Upper lobe of right lung (tissue), 1 donor: ENCODE measurements at regions not wholly inside any gene's neighbourhood (a gene's known extent, or its start where the extent isn't known, plus 50 kb on each side); places are given as distances from the start of the nearest gene placed in this dataset.
A peak's percentile ranks its signal among the peaks of the same experiment; 100 is the strongest.

Source experiments
- ATAC-seq: fragments of 200-7000 bp; cut with Tn5 transposase; one replicate; pipeline ENCODE4 v1.9.1; 2020; ENCODE audit warnings: mild to moderate bottlenecking, moderate library complexity
- DNase-seq: peaks from one replicate; pipeline ENCODE4 v3.0.0-alpha.2; 2020
- H3K27ac ChIP-seq: fragments of 200-600 bp; one replicate; pipeline ENCODE4 v1.8.0; 2022
- H3K27me3 ChIP-seq: fragments of 200-600 bp; one replicate; pipeline ENCODE4 v1.8.0; 2022; ENCODE audit warnings: mild to moderate bottlenecking
- H3K36me3 ChIP-seq: fragments of 200-600 bp; one replicate; pipeline ENCODE4 v1.8.0; 2022
- H3K4me1 ChIP-seq: fragments of 200-600 bp; one replicate; pipeline ENCODE4 v1.8.0; 2022
- H3K4me3 ChIP-seq: fragments of 200-600 bp; one replicate; pipeline ENCODE4 v1.8.0; 2022; ENCODE audit warnings: mild to moderate bottlenecking
- H3K9me3 ChIP-seq: fragments of 200-600 bp; one replicate; pipeline ENCODE4 v1.8.0; 2022
- CTCF ChIP-seq: fragments of 200-600 bp; IDR thresholded peaks from one replicate; pipeline ENCODE4 v1.8.0; 2022; ENCODE audit warnings: antibody characterized with exemption
- intact Hi-C: fragments of 100-400 bp; cut with DNase I; formaldehyde crosslinking; loops from one replicate; pipeline ENCODE4 v1.11.0; 2022
- donor health status: DM: no; HTN: yes; CAD: no; lungs with severe emphysema.

DNA sequence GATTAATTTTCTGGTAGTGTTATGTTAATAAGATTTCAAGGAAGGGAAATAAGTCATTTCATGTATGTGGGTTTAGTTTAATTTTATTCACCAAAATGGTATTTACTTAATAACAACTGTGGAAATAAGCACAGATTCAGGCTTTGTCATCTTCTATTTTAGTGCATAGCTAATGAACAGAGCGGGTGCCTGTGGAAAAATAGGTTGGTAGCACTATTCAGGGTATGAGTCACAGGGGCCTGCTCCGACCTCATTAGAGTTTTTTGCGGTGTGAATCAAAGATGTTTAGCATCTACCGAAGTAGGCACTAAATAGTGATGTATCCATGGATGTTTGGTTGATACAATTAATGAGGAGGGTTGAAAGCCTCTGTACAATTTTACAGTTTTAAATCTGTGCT is 78.2 kb downstream of the FAT3 start:
- Histone ChIP-seq H3K36me3 (no peaks in the 10 kb centered on the region), H3K27me3 (no peaks in the 10 kb centered on the region), H3K27ac (no peak overlapping the region), H3K4me3 (no peak overlapping the region), H3K4me1 (no peaks in the 10 kb centered on the region), H3K9me3 (no peaks in the 10 kb centered on the region)
- DNase-seq (no peak), ATAC-seq (no peak)
- intact Hi-C loops = no loop called here
- no peak for TF ChIP-seq CTCF

GRCh38 chr11:92304271-92304670 is 79.7 kb downstream of the FAT3 start:
- ATAC-seq = no peak
- H3K27ac ChIP-seq = no peak overlapping the region
- H3K27me3 ChIP-seq = no peaks in the 10 kb centered on the region
- H3K36me3 ChIP-seq = no peaks in the 10 kb centered on the region
- no peak overlapping the region for H3K4me3 ChIP-seq
- TF ChIP-seq CTCF = no peak
- intact Hi-C loops = no loop called here
- H3K4me1 ChIP-seq = no peaks in the 10 kb centered on the region
- no peaks in the 10 kb centered on the region for H3K9me3 ChIP-seq
- no peak for DNase-seq

DNA sequence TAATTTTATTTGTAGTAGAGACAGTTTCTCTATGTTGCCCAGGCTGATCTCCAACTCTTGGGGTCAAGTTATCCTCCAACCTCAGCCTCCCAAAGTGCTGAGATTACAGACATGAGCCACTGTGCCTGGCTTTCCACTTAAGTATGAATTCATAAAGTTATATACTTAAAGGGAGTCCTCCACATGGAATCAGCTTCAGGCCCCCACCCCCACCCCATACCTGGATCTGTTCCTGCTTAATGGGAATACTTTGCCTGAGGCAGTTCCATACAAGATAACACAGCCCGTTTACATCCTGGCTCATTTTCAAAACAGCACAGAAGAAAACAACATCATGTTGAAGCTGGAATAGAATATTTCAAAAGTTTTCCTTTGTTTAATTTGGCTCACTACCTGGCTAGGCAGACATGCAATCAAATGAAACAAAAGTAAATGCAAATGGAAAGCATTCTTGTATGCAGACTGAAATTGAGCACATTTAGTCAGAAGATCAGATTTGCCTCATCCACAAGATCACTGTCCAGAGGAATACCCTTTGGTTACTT is 82.4 kb downstream of the FAT3 start:
- Histone ChIP-seq H3K4me3 (no peak overlapping the region), H3K36me3 (no peaks in the 10 kb centered on the region), H3K27ac (no peak overlapping the region), H3K27me3 (no peaks in the 10 kb centered on the region), H3K9me3 (no peaks in the 10 kb centered on the region), H3K4me1 (no peaks in the 10 kb centered on the region)
- TF ChIP-seq CTCF = no peak
- DNase-seq (no peak), ATAC-seq (no peak)
- intact Hi-C loops = no loop called here

DNA sequence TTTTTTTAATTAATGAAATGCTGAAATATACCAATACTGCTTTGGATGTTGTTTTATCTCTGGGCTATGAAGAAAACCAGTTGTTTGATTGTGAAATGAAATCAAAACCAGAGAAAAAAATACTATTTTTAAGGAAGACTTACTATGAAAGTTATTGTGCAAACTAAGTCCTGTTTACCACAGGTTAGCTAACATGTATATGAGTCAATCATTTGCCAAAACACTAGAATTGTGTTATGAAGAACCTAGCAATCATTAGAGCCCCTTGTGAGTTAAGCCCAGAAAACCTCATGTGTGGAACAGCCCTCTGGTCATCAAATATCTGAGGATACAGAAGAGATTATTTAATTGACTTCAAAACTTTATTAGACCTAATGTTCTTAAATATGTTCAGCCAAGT is 83.7 kb downstream of the FAT3 start:
- Histone ChIP-seq H3K4me1 (no peaks in the 10 kb centered on the region), H3K9me3 (no peaks in the 10 kb centered on the region), H3K4me3 (no peak overlapping the region), H3K27ac (no peak overlapping the region), H3K27me3 (no peaks in the 10 kb centered on the region), H3K36me3 (no peaks in the 10 kb centered on the region)
- TF ChIP-seq CTCF = no peak
- intact Hi-C loops = no loop called here
- ATAC-seq = no peak
- DNase-seq = no peak

DNA sequence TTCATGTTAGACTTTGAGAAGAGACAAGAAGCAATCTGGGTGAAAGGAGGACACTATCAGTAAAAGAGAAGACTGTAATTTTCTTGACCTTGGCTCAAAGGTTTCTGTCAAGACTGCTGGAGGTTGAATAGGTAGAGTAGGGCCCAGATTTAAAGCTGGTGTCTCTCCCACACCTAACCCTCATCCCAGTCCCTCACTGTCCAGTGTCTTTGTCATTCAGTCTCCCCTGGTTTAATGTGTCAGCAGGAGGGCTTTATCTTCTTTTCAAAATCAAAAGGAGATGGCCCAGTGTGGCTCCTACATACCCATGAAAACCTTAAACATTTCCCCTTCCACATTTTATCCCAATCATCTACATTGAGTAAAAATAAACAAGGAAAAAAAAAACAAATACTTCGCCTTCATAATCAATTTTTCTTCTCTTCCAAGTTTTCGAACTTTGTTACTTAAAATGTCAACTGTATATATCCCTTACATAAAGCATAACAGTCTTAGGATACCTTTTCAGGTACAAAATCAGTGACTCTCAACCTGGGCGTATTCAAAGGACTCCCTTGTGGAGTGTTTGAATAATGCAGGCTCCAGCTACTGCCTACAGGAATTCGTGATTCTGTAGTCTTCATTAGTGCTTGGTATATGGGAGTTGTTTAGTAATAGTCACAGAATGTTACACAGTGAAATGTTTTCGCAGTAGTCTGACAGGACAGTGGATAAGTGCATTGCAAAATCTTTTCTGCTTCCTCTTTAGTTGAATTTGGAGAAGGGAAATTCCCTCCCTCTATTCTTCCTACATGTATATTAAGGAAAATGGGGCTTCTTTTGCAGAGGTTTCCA is 87.2 kb downstream of the FAT3 start:
- Histone ChIP-seq H3K27ac (no peak overlapping the region), H3K9me3 (no peaks in the 10 kb centered on the region), H3K4me3 (no peak overlapping the region), H3K36me3 (no peaks in the 10 kb centered on the region), H3K4me1 (no peaks in the 10 kb centered on the region), H3K27me3 (no peaks in the 10 kb centered on the region)
- ATAC-seq = peak; percentile 63
- intact Hi-C loops = no loop called here
- DNase-seq = no peak
- TF ChIP-seq CTCF = no peak
